PC-9 (cell line): ENCODE measurements at regions not wholly inside any gene's neighbourhood (a gene's known extent, or its start where the extent isn't known, plus 50 kb on each side); places are given as distances from the start of the nearest gene placed in this dataset.

ENCODE experiments used
- CTCF ChIP-seq: fragments of 200-600 bp; sonication (generic); conservative IDR thresholded peaks from 2 replicates; pipeline ENCODE4 v1.6.1; 2017; ENCODE audit warnings: mixed run types, antibody characterized with exemption, mild to moderate bottlenecking, moderate library complexity
- EZH2 ChIP-seq: fragments of 200-600 bp; sonication (generic); IDR thresholded peaks from 2 replicates; pipeline ENCODE4 v1.8.0; 2017; ENCODE audit warnings: antibody characterized with exemption, low read depth

- TF ChIP-seq CTCF (no peak), EZH2 (no peak)
Observed at GRCh38 chr15:81072551-81072950, 61.5 kb upstream of the CFAP161 start.
